Psoas muscle (tissue), 7 donors: ENCODE measurements at regions not wholly inside any gene's neighbourhood (a gene's known extent, or its start where the extent isn't known, plus 50 kb on each side); places are given as distances from the start of the nearest gene placed in this dataset.
"Not testable (repeated sequence)": the region's sequence is repeated elsewhere in the genome, so short reads cannot be mapped to it uniquely, and the experiment has no call there.

Experiments used
- ATAC-seq, 4 donors: fragments of 200-7000 bp; cut with Tn5 transposase; one replicate each; pipeline ENCODE4 v1.9.1; 2020; ENCODE audit warnings: moderate library complexity in 3 of 4, mild to moderate bottlenecking in 2 of 4
- DNase-seq, 2 donors: peaks; one replicate each; pipeline ENCODE4 v3.0.0-alpha.2; 2020
- H3K27ac ChIP-seq: fragments of 200-600 bp; one replicate; pipeline ENCODE4 v1.8.0; 2022
- H3K27me3 ChIP-seq, 3 donors: fragments of 200-600 bp in 1 of 3; one replicate each; pipeline versions ENCODE4 v1.6.1 to v1.8.0; 2013 to 2022; ENCODE audit warnings: low read length in 2 of 3, mild to moderate bottlenecking in 2 of 3, moderate library complexity in 1 of 3; ENCODE audit not compliant: insufficient read depth in 3 of 3
- H3K36me3 ChIP-seq, 2 donors: fragments of 200-600 bp in 1 of 2; one replicate each; pipeline versions ENCODE4 v1.6.1 to v1.8.0; 2013 to 2022; ENCODE audit warnings: low read depth in 1 of 2, mild to moderate bottlenecking in 1 of 2, moderate library complexity in 1 of 2; ENCODE audit not compliant: insufficient read depth in 1 of 2
- H3K4me1 ChIP-seq: fragments of 200-600 bp; one replicate; pipeline ENCODE4 v1.8.0; 2022
- H3K4me3 ChIP-seq: fragments of 200-600 bp; one replicate; pipeline ENCODE4 v1.8.0; 2022; ENCODE audit warnings: mild to moderate bottlenecking
- H3K9me3 ChIP-seq: fragments of 200-600 bp; one replicate; pipeline ENCODE4 v1.8.0; 2022
- CTCF ChIP-seq: fragments of 200-600 bp; IDR thresholded peaks from one replicate; pipeline ENCODE4 v1.8.0; 2022; ENCODE audit warnings: antibody characterized with exemption
- WGBS, 3 donors: extraction: QIAGEN DNeasy Blood & Tissue Kit; methylation state at CpG; one replicate each; pipeline versions ENCODE4 v1.1.6 to v1.1.7; 2013; 5-methylcytosine and 5-hydroxymethylcytosine counted together
- intact Hi-C, 2 donors: fragments of 100-400 bp; cut with DNase I; formaldehyde crosslinking; loops; one replicate each; pipeline versions ENCODE4 v1.11.0 to v1.14.2; 2022
- donor health status: healthy with polysubstance abuse.
- donor health status: DM: no; HTN: no; CAD: no; lungs with moderate emphysema.
- donor health status: Bipolar disorder and iron deficiency.
- donor health status: healthy.
- donor health status: DM: yes; HTN: yes; CAD: no.
- donor health status: DM: no; HTN: no; CAD: no.
- donor health status: DM: yes; HTN: yes; CAD: no.

GRCh38 chr4:60404027-60404426 lies 796.1 kb upstream of the ADGRL3 start:
- no peak overlapping the region for H3K4me3 ChIP-seq
- no peaks in the 10 kb centered on the region for H3K27me3 ChIP-seq
- no peaks in the 10 kb centered on the region for H3K4me1 ChIP-seq
- no peaks in the 10 kb centered on the region for H3K36me3 ChIP-seq
- 0% methylated on average over 1 of the region's 1 CpG for WGBS, 3 donors
- intact Hi-C loops: no loop called here
- no peak for ATAC-seq
- DNase-seq: no peak
- H3K9me3 ChIP-seq: no peaks in the 10 kb centered on the region
- no peak for TF ChIP-seq CTCF
- no peak overlapping the region for H3K27ac ChIP-seq

- no peaks in the 10 kb centered on the region for H3K9me3 ChIP-seq
- DNase-seq: no peak
- no peak overlapping the region for H3K4me3 ChIP-seq
- H3K27me3 ChIP-seq: no peaks in the 10 kb centered on the region
- no peaks in the 10 kb centered on the region for H3K4me1 ChIP-seq
- no peak for ATAC-seq
- no peak overlapping the region for H3K27ac ChIP-seq
- WGBS, 3 donors: 75 to 81% (median 80%) methylated on average over 4 of the region's 4 CpGs
- intact Hi-C loops: no loop called here
- TF ChIP-seq CTCF: no peak
- H3K36me3 ChIP-seq: no peaks in the 10 kb centered on the region
Measured at GRCh38 chr4:60422439-60422838, 777.7 kb upstream of the ADGRL3 start.

DNA sequence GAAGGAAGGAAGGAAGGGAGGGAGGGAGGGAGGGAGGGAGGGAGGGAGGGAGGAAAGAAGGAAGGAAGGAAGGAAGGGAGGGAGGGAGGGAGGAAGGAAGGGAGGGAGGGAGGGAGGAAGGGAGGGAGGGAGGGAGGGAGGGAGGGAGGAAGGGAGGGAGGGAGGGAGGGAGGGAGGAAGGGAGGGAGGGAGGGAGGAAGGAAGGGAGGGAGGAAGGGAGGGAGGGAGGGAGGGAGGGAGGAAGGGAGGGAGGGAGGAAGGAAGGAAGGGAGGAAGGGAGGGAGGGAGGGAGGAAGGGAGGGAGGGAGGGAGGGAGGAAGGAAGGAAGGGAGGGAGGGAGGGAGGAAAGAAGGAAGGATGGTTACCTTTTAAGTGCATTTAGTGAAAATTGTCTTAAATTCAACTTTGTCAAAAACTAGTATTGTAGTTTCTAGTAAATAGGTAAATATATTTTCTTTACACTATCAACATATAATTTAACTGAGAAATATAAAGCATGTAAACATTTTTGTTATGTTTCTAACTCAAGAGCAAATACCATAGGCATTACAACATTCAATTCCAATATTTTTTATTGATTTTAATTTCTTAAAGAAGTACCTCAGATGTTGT lies 776.4 kb upstream of the ADGRL3 start:
- intact Hi-C loops: not testable (repeated sequence)

GRCh38 chr4:60432911-60433310 lies 767.2 kb upstream of the ADGRL3 start:
- Histone ChIP-seq H3K27ac (no peak overlapping the region), H3K4me1 (no peaks in the 10 kb centered on the region), H3K36me3 (no peaks in the 10 kb centered on the region), H3K9me3 (no peaks in the 10 kb centered on the region), H3K4me3 (no peak overlapping the region), H3K27me3 (no peaks in the 10 kb centered on the region)
- intact Hi-C loops: no loop called here
- DNase-seq: no peak
- no peak for ATAC-seq
- 78 to 96% (median 86%) methylated on average over 1 of the region's 1 CpG for WGBS, 3 donors
- no peak for TF ChIP-seq CTCF

More for the DNA sequence above, 776.4 kb upstream of the ADGRL3 start:
- H3K27ac ChIP-seq, ATAC-seq, H3K4me3 ChIP-seq, H3K4me1 ChIP-seq, H3K27me3 ChIP-seq, H3K36me3 ChIP-seq, DNase-seq, H3K9me3 ChIP-seq: not testable (repeated sequence)

- no peak for ATAC-seq
- intact Hi-C loops: no loop called here
- H3K27ac ChIP-seq: no peak overlapping the region
Measured at GRCh38 chr4:60443068-60443467, 757.1 kb upstream of the ADGRL3 start.

More at GRCh38 chr4:60443068-60443467, 757.1 kb upstream of the ADGRL3 start:
- Histone ChIP-seq H3K4me1 (no peaks in the 10 kb centered on the region), H3K4me3 (no peak overlapping the region), H3K27me3 (no peaks in the 10 kb centered on the region), H3K9me3 (no peaks in the 10 kb centered on the region), H3K36me3 (no peaks in the 10 kb centered on the region)
- no peak for TF ChIP-seq CTCF
- no peak for DNase-seq
